Neutrophil (primary cell): ENCODE measurements at regions not wholly inside any gene's neighbourhood (a gene's known extent, or its start where the extent isn't known, plus 50 kb on each side); places are given as distances from the start of the nearest gene placed in this dataset.

Experiments
- H3K27ac ChIP-seq: fragments of 200-600 bp; sonication (generic); 2 replicates; pipeline ENCODE4 v1.5.1; 2016; ENCODE audit warnings: mild to moderate bottlenecking, moderate library complexity
- H3K27me3 ChIP-seq: fragments of 200-600 bp; sonication (generic); 2 replicates; pipeline ENCODE4 v1.6.0; 2016; ENCODE audit warnings: mild to moderate bottlenecking
- H3K36me3 ChIP-seq: fragments of 200-600 bp; sonication (generic); 2 replicates; pipeline ENCODE4 v1.5.1; 2017
- H3K4me1 ChIP-seq, 2 experiments: fragments of 200-600 bp in 1 of 2; sonication (generic) in 1 of 2; 1 replicate in 1 of 2; 2 replicates in 1 of 2; pipeline versions ENCODE4 v1.5.1 to v1.6.1; 2013 to 2016; ENCODE audit warnings: low read depth in 1 of 2, low read length in 1 of 2, mild to moderate bottlenecking in 1 of 2, moderate library complexity in 1 of 2; ENCODE audit not compliant: control insufficient read depth in 1 of 2, insufficient read depth in 1 of 2
- H3K4me3 ChIP-seq, 2 experiments: fragments of 200-600 bp in 1 of 2; sonication (generic) in 1 of 2; 1 replicate in 1 of 2; 2 replicates in 1 of 2; pipeline ENCODE4 v1.5.1; 2013 to 2016; ENCODE audit warnings: low read depth in 1 of 2, low read length in 1 of 2, mild to moderate bottlenecking in 1 of 2, moderate library complexity in 1 of 2
- H3K9me3 ChIP-seq: fragments of 200-600 bp; sonication (generic); 2 replicates; pipeline ENCODE4 v1.5.1; 2016
- CTCF ChIP-seq: fragments of 200-600 bp; sonication (generic); IDR thresholded peaks from 2 replicates; pipeline ENCODE4 v1.5.1; 2016; ENCODE audit warnings: antibody characterized with exemption

DNA sequence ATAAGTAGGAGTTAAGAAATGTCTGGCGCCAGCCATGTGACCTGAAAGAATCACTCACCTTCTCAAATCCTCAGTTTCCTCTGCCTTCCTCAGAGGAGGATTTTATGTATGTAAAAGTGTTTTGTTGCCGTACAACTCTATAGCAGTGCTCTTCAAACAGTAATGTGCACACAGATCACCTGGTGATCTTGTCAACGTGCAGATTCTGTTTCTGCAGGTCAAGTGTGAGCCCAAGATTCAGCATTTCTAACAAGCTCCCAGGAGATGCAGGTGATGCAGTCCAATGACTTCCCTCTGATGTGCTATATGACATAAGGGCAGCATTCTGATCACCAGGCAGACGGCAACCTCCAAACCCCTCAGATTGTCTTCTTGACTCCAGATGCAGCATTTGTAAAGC is 83.7 kb downstream of the CDC7 start:
- TF ChIP-seq CTCF, result no peak

GRCh38 chr1:91584878-91585277 is 84.2 kb downstream of the CDC7 start:
- H3K36me3 ChIP-seq, result no peaks in the 10 kb centered on the region

More for the DNA sequence above, 83.7 kb downstream of the CDC7 start:
- Histone ChIP-seq H3K9me3 (no peaks in the 10 kb centered on the region), H3K27me3 (no peaks in the 10 kb centered on the region), H3K36me3 (no peaks in the 10 kb centered on the region), H3K27ac (no peak overlapping the region), H3K4me1 (peaks cover 43 to 52% of the 10 kb centered on the region in 2 experiments), H3K4me3 (no peak overlapping the region)

DNA sequence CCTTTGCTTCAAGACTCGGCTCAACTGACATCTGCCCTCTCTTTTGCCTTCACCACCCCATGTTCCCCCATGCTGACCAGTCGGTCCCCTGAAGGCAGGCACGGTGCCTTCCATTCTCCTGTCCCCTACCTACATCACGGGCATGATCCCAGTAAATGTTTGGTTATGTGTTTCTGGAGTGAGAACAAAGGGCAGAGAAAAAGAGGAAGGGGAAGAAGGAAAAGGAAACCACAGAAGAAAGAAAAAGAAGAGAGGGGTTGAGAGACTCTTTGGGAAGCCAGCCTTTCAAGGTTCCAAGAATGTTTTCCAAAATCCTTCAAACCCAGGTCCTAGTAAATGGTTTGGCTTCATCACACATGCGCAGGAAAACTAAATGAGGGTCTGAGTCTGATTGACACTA is 84.9 kb downstream of the CDC7 start:
- no peaks in the 10 kb centered on the region for H3K36me3 ChIP-seq
- H3K4me3 ChIP-seq, result peak overlapping the region in 1 of 2 experiments; percentile 3
- no peaks in the 10 kb centered on the region for H3K27me3 ChIP-seq
- H3K9me3 ChIP-seq, result no peaks in the 10 kb centered on the region
- peak overlapping the region; percentile 66 for H3K27ac ChIP-seq
- no peak for TF ChIP-seq CTCF
- peaks cover 47 to 57% of the 10 kb centered on the region in 2 experiments for H3K4me1 ChIP-seq

More at GRCh38 chr1:91584878-91585277, 84.2 kb downstream of the CDC7 start:
- peaks cover 43 to 52% of the 10 kb centered on the region in 2 experiments for H3K4me1 ChIP-seq
- no peak overlapping the region for H3K4me3 ChIP-seq
- TF ChIP-seq CTCF, result no peak
- no peaks in the 10 kb centered on the region for H3K9me3 ChIP-seq
- no peaks in the 10 kb centered on the region for H3K27me3 ChIP-seq
- H3K27ac ChIP-seq, result peak overlapping the region; percentile 66

DNA sequence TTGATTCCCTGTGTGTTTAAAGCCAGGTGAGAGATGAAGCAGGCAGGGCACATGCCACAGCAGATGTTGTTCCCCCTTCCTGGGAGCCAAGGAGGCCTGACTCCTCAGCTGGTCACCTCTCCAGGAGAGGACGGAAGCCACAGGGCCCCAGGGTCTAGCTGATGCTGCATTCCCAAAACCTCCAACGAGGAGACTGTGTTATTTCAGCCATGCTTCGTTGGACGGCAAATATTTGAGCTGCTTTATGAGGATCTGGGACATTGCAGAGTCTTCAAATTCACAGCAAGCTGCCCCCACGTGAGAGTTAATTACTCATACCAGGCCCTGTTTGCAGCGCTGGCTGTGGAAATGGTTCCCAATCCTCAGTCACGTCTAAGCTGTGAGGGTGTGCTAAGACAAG is 85.3 kb downstream of the CDC7 start:
- Histone ChIP-seq H3K4me1 (peaks cover 52 to 62% of the 10 kb centered on the region in 2 experiments), H3K9me3 (no peaks in the 10 kb centered on the region), H3K36me3 (no peaks in the 10 kb centered on the region), H3K4me3 (peak overlapping the region in 1 of 2 experiments; percentile 3), H3K27me3 (no peaks in the 10 kb centered on the region), H3K27ac (peak overlapping the region; percentile 66)
- TF ChIP-seq CTCF, result no peak

DNA sequence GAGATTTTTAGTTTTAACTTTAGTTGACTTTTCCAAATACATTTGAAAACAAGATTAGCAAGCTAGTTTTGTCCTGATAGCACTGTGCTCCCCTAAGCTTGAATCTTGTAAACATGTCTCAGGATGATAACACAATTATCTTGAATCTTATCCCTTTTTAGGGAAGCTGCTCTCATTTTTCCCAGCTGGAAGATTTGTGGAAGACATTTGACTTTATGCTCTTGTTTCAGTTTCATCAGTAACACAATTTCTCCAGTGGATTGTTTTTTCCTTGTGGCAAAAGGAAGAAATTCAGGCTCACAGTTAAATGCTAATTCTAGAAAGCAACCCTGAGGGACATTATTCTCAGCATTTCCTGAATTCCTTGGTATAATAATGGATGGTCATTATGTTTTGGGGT is 88.8 kb downstream of the CDC7 start:
- H3K4me1 ChIP-seq, result peaks cover 63 to 68% of the 10 kb centered on the region in 2 experiments
- TF ChIP-seq CTCF, result no peak
- H3K27me3 ChIP-seq, result no peaks in the 10 kb centered on the region
- no peak overlapping the region for H3K27ac ChIP-seq
- H3K9me3 ChIP-seq, result no peaks in the 10 kb centered on the region
- no peaks in the 10 kb centered on the region for H3K36me3 ChIP-seq
- H3K4me3 ChIP-seq, result no peak overlapping the region
